IPS DF 6.9 (cell line): ENCODE measurements at regions not wholly inside any gene's neighbourhood (a gene's known extent, or its start where the extent isn't known, plus 50 kb on each side); places are given as distances from the start of the nearest gene placed in this dataset.

ENCODE experiments used
- DNase-seq: peaks from one replicate; pipeline ENCODE4 v3.0.0-alpha.2; 2013; ENCODE audit warnings: low read depth, low spot score
- H3K27ac ChIP-seq: one replicate; pipeline ENCODE4 v1.5.1; 2013; ENCODE audit warnings: low read length, control low read depth
- H3K27me3 ChIP-seq: 2 replicates; pipeline ENCODE4 v1.6.1; 2013; ENCODE audit warnings: mild to moderate bottlenecking, low read length; ENCODE audit not compliant: control insufficient read depth, insufficient read depth
- H3K36me3 ChIP-seq: 2 replicates; pipeline ENCODE4 v1.6.1; 2013; ENCODE audit warnings: low read length; ENCODE audit not compliant: control insufficient read depth, insufficient read depth
- H3K4me1 ChIP-seq: 2 replicates; pipeline ENCODE4 v1.6.1; 2013; ENCODE audit warnings: low read length; ENCODE audit not compliant: control insufficient read depth, insufficient read depth
- H3K4me3 ChIP-seq: 2 replicates; pipeline ENCODE4 v1.5.1; 2013; ENCODE audit warnings: mild to moderate bottlenecking, low read length
- H3K9me3 ChIP-seq: 2 replicates; pipeline ENCODE4 v1.6.1; 2013; ENCODE audit warnings: low read length, inconsistent platforms; ENCODE audit not compliant: control insufficient read depth, insufficient read depth
- WGBS: extraction: QIAGEN DNeasy Blood & Tissue Kit; methylation state at CpG from one replicate; pipeline ENCODE4 v1.1.7; 2013; ENCODE audit warnings: mixed read lengths, missing lambda C conversion rate; ENCODE audit not compliant: insufficient read length, insufficient coverage; 5-methylcytosine and 5-hydroxymethylcytosine counted together

- no CpG with 5 or more reads among the region's 2 CpGs for WGBS
- DNase-seq: no peak
- Histone ChIP-seq H3K36me3 (no peaks in the 10 kb centered on the region), H3K9me3 (no peaks in the 10 kb centered on the region; the same call in 1 of the 2 replicates), H3K4me3 (no peak overlapping the region), H3K4me1 (peaks cover 2% of the 10 kb centered on the region; the same call in 1 of the 2 replicates), H3K27me3 (no peaks in the 10 kb centered on the region), H3K27ac (no peak overlapping the region)
Observed at GRCh38 chr20:10861090-10861489, 187.3 kb upstream of the JAG1 start.

- Histone ChIP-seq H3K36me3 (no peaks in the 10 kb centered on the region), H3K27me3 (no peaks in the 10 kb centered on the region), H3K27ac (no peak overlapping the region), H3K4me1 (peaks cover 2% of the 10 kb centered on the region; the same call in 1 of the 2 replicates), H3K4me3 (no peak overlapping the region), H3K9me3 (no peaks in the 10 kb centered on the region)
- no peak for DNase-seq
- no CpG with 5 or more reads among the region's 2 CpGs for WGBS
Observed at GRCh38 chr20:10861619-10862018, 187.8 kb upstream of the JAG1 start.

- no peak overlapping the region for H3K4me3 ChIP-seq
- H3K4me1 ChIP-seq: peaks cover 2% of the 10 kb centered on the region; the same call in 1 of the 2 replicates
- no peaks in the 10 kb centered on the region for H3K36me3 ChIP-seq
- DNase-seq: peak; percentile 7
- no peaks in the 10 kb centered on the region for H3K27me3 ChIP-seq
- whole genome bisulfite sequencing: no CpG with 5 or more reads among the region's 6 CpGs
- no peaks in the 10 kb centered on the region for H3K9me3 ChIP-seq
- H3K27ac ChIP-seq: no peak overlapping the region
Observed at GRCh38 chr20:10863337-10864060, 189.7 kb upstream of the JAG1 start.

GRCh38 chr20:10864076-10864672 lies 190.4 kb upstream of the JAG1 start:
- Histone ChIP-seq H3K4me3 (no peak overlapping the region), H3K36me3 (no peaks in the 10 kb centered on the region), H3K27me3 (no peaks in the 10 kb centered on the region), H3K4me1 (peaks cover 2% of the 10 kb centered on the region; the same call in 1 of the 2 replicates), H3K9me3 (no peaks in the 10 kb centered on the region), H3K27ac (no peak overlapping the region)
- WGBS: no CpG with 5 or more reads among the region's 8 CpGs
- DNase-seq: no peak

- no peaks in the 10 kb centered on the region for H3K36me3 ChIP-seq
- no peak for DNase-seq
- H3K4me3 ChIP-seq: no peak overlapping the region
- H3K27ac ChIP-seq: no peak overlapping the region
- no peaks in the 10 kb centered on the region for H3K27me3 ChIP-seq
- H3K4me1 ChIP-seq: peaks cover 2% of the 10 kb centered on the region; the same call in 1 of the 2 replicates
- WGBS: no CpG with 5 or more reads among the region's 3 CpGs
- H3K9me3 ChIP-seq: no peaks in the 10 kb centered on the region
Observed at GRCh38 chr20:10868299-10868698, 194.5 kb upstream of the JAG1 start.

GRCh38 chr20:10873026-10873425 lies 199.2 kb upstream of the JAG1 start:
- Histone ChIP-seq H3K9me3 (no peaks in the 10 kb centered on the region), H3K4me3 (no peak overlapping the region), H3K27me3 (no peaks in the 10 kb centered on the region), H3K4me1 (no peaks in the 10 kb centered on the region), H3K36me3 (no peaks in the 10 kb centered on the region), H3K27ac (no peak overlapping the region)
- no CpG with 5 or more reads among the region's 4 CpGs for WGBS
- no peak for DNase-seq

- Histone ChIP-seq H3K27ac (no peak overlapping the region), H3K4me3 (no peak overlapping the region), H3K9me3 (no peaks in the 10 kb centered on the region), H3K4me1 (no peaks in the 10 kb centered on the region), H3K27me3 (no peaks in the 10 kb centered on the region), H3K36me3 (no peaks in the 10 kb centered on the region)
- WGBS: no CpG with 5 or more reads among the region's 2 CpGs
- DNase-seq: no peak
Observed at GRCh38 chr20:10875653-10876052, 201.9 kb upstream of the JAG1 start.

GRCh38 chr20:10876558-10876957 lies 202.8 kb upstream of the JAG1 start:
- no peak for DNase-seq
- no peaks in the 10 kb centered on the region for H3K4me1 ChIP-seq
- no peak overlapping the region for H3K4me3 ChIP-seq
- H3K27ac ChIP-seq: no peak overlapping the region
- WGBS: no CpG with 5 or more reads among the region's 1 CpG
- H3K27me3 ChIP-seq: no peaks in the 10 kb centered on the region
- H3K9me3 ChIP-seq: no peaks in the 10 kb centered on the region
- no peaks in the 10 kb centered on the region for H3K36me3 ChIP-seq

- Histone ChIP-seq H3K4me1 (no peaks in the 10 kb centered on the region), H3K36me3 (no peaks in the 10 kb centered on the region), H3K27me3 (no peaks in the 10 kb centered on the region), H3K9me3 (no peaks in the 10 kb centered on the region), H3K4me3 (no peak overlapping the region), H3K27ac (no peak overlapping the region)
- no peak for DNase-seq
- no CpG with 5 or more reads among the region's 3 CpGs for WGBS
Observed at GRCh38 chr20:10877342-10877741, 203.5 kb upstream of the JAG1 start.

- Histone ChIP-seq H3K36me3 (no peaks in the 10 kb centered on the region), H3K4me3 (no peak overlapping the region), H3K27ac (no peak overlapping the region), H3K27me3 (no peaks in the 10 kb centered on the region), H3K4me1 (no peaks in the 10 kb centered on the region), H3K9me3 (no peaks in the 10 kb centered on the region)
- WGBS: no CpG with 5 or more reads among the region's 3 CpGs
- no peak for DNase-seq
Observed at GRCh38 chr20:10883166-10883565, 209.4 kb upstream of the JAG1 start.

- H3K36me3 ChIP-seq: no peaks in the 10 kb centered on the region
- H3K4me1 ChIP-seq: no peaks in the 10 kb centered on the region
- no peak overlapping the region for H3K4me3 ChIP-seq
- DNase-seq: no peak
- WGBS: no CpG with 5 or more reads among the region's 3 CpGs
- no peaks in the 10 kb centered on the region for H3K9me3 ChIP-seq
- no peak overlapping the region for H3K27ac ChIP-seq
- no peaks in the 10 kb centered on the region for H3K27me3 ChIP-seq
Observed at GRCh38 chr20:10893321-10893720, 219.5 kb upstream of the JAG1 start.
